GM21717 (cell line): ENCODE measurements at regions not wholly inside any gene's neighbourhood (a gene's known extent, or its start where the extent isn't known, plus 50 kb on each side); places are given as distances from the start of the nearest gene placed in this dataset.

Experiments used
- ATAC-seq: cut with Tn5 transposase; IDR thresholded peaks from one replicate; pipeline ENCODE4 v1.9.1; 2021; ENCODE audit warnings: mild to moderate bottlenecking, moderate library complexity; ENCODE audit not compliant: unreplicated experiment

DNA sequence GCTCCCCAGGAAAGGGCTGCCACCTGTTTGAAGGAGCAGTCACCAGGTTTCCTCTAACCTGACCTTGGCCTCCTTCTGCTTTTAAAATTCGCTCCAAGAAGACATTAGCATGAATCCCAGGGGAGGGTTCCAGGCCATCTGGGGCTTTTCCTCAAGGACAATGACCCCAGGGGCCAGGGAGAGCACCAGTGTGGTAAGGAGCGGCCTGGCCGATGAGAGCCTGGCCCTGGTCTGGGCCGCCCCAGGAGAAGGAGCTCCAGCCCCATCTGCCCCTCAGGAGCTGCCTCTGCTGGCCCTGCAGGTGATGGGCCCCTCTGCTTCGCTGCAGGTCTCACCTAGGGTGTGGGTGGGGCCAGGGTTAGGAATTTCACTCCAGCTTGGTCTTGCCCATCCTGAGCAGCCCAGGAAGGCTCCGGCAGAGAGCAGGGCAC is 209.2 kb upstream of the TNRC6C start:
- no peak for ATAC-seq

DNA sequence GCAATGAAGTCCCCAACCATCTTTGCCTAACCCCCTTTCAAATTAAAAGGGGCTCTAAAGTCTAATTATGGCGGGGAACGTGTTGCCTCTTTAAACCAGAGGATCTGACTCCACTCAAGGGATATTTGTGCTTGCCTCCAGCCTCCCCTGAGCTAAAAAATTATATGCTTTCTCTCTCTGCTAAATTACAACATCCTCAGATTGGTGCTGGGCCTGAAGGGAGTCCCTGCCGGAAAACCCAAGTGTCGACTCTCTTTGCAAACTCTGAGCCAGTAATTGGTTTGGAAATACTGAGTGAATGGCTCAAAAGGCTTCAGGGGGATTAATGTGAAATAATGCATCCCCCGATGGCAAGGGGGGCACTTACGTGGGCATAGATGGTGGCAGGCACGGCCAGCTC is 208.5 kb upstream of the TNRC6C start:
- ATAC-seq = no peak

GRCh38 chr17:77750427-77751043 is 208.0 kb upstream of the TNRC6C start:
- no peak for ATAC-seq

- ATAC-seq = no peak
Observed at GRCh38 chr17:77753246-77753645, 205.3 kb upstream of the TNRC6C start.

DNA sequence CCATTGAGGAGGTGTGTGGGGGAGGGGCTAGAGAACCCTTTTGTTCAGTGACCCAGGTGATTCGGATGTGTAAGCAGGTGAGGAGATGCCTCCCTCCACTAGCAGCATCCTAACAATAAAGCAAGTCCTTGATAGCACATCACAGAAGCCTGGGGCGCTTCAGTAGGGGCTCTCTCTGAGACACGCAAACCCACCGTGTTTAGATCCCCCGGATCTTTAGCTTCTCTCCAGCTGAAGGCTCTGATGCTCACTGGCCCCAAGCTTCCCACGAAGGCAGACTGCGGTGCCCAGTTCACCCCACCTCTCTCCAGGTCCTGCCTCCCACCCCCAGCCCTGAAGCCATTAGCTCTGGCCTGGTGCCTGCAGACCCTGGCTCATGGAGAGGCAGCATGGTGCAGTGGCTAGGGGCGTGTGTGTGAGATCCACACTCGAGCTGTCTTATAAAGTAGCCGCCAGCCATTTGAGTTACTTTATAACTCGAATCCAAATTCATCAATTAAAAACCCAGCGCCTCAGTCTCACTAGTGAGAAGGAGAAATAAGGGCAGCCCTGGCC is 204.7 kb upstream of the TNRC6C start:
- ATAC-seq = no peak

GRCh38 chr17:77754956-77755355 is 203.5 kb upstream of the TNRC6C start:
- no peak for ATAC-seq

GRCh38 chr17:77755410-77755963 is 203.0 kb upstream of the TNRC6C start:
- no peak for ATAC-seq

- no peak for ATAC-seq
Observed at GRCh38 chr17:77756028-77756427, 202.5 kb upstream of the TNRC6C start.

DNA sequence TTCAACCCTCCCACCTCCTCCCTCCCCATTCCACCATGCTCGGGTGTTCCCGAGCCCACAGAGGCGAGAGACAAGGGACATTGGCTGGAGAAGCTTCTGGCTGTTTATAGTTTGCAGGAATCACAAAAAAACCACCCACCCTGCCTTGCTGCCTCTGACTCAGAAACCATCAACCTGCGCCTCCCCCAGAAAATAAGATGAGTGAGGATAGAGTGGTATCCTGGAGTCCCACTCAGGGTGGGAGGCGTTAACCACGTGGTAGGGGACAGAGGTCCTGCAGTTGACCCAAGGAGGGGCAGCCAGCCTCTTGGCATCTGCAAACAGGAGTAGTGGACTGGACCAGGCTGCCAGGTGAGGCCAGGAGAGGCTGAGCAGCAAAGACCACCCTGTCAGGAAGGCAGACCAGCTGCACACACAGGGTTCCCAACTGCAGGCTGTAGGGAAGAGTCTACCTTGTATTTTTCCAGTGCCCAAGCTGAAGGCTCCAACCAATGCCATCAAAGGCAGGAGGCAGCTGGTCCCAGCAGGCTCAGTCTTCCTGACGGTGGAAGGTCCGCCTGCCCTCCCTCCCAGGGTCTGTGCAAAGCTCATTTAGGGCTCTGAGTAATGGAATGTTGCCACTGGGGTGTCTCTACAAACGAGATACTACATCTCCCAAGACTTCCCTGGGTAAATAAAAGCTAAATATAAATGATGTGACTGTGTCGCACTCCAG is 201.5 kb upstream of the TNRC6C start:
- ATAC-seq = no peak

- ATAC-seq = no peak
Observed at GRCh38 chr17:77757561-77757898, 201.0 kb upstream of the TNRC6C start.

- no peak for ATAC-seq
Observed at GRCh38 chr17:77763023-77763422, 195.5 kb upstream of the TNRC6C start.

DNA sequence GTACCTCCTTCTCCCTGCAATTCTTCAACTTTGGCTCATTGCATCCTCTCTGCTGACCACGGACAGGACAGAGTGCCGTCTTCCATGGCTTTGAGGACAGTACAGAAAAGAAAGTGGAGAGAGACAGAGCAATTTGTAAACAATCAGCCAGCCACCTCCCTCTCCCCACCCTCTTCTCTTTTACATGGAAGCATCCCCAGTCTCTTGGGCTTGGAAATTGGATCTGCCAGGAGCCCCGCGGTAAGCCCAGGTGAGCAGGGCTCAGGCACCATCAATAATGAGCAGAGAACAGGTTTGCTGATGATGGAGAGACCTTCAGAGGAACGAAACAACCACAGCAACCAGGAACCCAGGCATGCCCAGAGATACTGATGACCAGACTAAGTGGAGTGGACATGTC is 194.9 kb upstream of the TNRC6C start:
- no peak for ATAC-seq

GRCh38 chr17:77765292-77765691 is 193.2 kb upstream of the TNRC6C start:
- ATAC-seq = no peak

DNA sequence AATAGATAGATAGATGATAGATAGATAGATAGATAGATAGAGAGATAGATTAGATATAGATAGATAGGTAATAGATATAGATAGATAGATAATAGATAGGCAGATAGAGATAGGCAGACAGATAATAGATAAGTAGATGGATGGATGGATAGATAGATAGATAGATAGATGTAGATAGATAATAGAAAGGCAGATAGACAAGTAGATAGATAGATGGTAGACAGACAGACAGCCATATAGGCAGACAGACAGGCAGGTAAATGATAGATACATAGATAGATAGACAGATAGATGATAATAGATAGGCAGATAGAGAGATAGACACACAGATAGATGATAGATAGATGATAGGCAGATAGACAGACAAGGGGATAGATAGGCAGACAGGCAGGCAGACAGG is 191.4 kb upstream of the TNRC6C start:
- no peak for ATAC-seq

DNA sequence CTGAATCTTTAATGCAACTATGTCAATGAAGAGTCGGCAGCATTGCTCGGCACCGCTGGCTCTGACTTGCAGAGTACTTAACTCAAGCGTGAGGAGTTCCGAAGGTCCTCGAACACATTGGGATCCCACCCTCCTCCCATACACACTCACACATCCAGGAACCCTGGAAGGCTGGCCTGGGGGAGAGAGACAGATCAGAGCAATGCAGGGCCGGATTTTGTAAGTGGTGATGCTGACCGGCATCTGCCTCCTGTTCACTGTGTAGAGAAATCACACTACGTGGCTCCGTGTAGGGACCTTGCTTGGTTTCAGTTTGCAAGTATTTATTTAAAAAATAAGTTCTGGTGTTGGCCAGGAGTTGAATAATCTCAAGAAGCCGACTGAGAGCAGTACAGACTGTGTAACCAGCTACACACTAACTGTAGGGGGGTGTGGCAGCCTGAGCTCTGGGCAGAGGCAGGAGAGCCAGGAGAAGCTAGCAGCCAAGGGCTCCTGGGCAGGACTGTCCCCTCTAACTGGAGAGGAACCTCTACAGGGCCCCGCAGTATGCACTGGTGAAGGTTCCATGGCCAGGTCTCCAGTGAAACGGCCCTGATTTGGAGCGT is 190.2 kb upstream of the TNRC6C start:
- ATAC-seq = no peak

DNA sequence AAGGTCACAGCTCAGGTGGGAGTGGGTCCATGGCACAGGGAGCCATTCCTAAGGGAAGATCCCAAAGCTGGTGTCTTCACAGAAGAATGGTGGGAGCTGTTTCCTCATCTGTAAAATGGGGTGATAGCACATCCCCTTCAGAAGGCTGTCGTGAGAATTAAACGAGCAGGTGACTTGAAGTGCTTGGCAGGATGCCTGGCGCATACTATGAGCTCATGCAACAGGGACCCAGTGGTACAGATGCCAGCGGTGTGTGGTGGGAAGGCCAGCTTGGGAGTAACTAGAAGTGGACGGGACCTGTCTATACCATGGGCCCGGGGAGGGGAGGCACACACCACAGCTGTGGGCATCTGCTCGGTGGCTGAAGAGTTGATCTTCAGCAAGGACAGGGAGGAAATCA is 189.3 kb upstream of the TNRC6C start:
- no peak for ATAC-seq

- no peak for ATAC-seq
Observed at GRCh38 chr17:77769762-77770161, 188.7 kb upstream of the TNRC6C start.

DNA sequence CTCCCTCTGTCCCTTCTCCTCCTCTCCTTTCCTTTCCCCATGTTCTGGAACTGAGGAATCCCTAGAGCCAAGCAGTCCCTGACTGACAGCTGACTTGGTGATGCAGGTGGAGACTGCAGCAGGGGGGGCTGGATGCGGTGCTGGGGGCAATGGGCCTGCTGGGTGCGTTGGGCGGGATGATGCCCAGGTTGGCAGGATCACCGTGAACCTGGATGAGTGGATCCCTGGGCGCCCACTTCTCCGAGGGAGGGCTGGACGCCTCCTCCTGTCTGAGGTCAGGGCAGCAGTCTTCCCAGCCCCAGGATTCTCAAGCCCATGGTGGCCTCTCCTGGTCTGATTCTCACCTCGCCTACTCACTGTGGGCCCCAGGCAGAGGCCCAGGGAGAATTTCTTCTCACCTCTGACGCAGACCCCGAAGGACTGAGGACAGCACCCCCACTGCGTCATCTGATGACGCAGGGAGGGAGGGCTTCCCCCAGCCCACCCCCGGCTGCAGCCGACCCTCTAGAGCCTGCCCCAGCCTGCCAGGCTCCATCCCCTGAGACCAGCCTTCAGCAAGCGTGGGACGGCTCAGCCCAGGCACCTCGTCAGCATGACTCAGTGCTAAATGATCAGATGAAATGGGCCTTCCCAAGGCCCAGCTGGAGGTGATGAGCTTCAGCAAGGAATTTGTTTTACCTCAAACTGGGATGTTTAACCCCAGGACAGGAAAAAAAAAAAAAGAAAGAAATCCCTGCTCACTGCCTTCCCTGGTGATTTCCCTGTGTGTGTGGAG is 188.0 kb upstream of the TNRC6C start:
- no peak for ATAC-seq

- ATAC-seq = no peak
Observed at GRCh38 chr17:77771145-77771544, 187.4 kb upstream of the TNRC6C start.

- no peak for ATAC-seq
Observed at GRCh38 chr17:77771587-77771986, 186.9 kb upstream of the TNRC6C start.

DNA sequence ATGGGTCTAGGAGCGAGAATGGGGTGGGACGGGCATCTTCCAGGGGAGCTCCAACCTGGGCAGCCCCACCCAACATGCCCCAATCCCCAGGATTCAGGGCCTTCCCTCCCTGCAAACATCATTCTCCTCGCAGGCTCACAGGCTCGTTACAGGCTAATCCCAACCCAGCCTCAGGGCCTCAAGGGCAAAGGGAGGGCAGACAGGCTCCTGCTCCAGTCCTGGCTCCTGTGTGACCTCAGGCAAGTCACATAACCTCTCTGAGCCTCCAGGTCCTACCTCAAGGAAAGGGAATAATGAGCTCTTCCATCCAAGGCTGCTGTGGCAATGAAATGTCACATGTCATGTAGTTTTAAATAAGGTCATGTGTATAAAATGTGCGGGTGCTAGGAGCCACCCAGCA is 186.5 kb upstream of the TNRC6C start:
- ATAC-seq = no peak
